Thoracic aorta (tissue), 2 donors: ENCODE measurements at regions not wholly inside any gene's neighbourhood (a gene's known extent, or its start where the extent isn't known, plus 50 kb on each side); places are given as distances from the start of the nearest gene placed in this dataset.

Source experiments
- ATAC-seq: fragments of 150-250 bp; one replicate; pipeline ENCODE4 v1.8.0; 2017; ENCODE audit warnings: low read depth; ENCODE audit not compliant: insufficient number of reproducible peaks, low FRiP score
- DNase-seq: peaks from one replicate; pipeline ENCODE4 v3.0.0-alpha.2; 2020; ENCODE audit warnings: low spot score
- H3K27ac ChIP-seq, 2 donors: fragments of 200-600 bp; sonication (generic); 1 replicate in 1 of 2; 2 replicates in 1 of 2; pipeline ENCODE4 v1.5.1; 2016; ENCODE audit warnings: mild to moderate bottlenecking in 2 of 2, moderate library complexity in 2 of 2
- H3K27me3 ChIP-seq: fragments of 200-600 bp; sonication (generic); replicated peaks from 2 replicates; pipeline ENCODE4 v1.6.0; 2016; ENCODE audit warnings: mild to moderate bottlenecking; ENCODE audit not compliant: insufficient read depth
- H3K36me3 ChIP-seq: fragments of 200-600 bp; sonication (generic); one replicate; pipeline ENCODE4 v1.5.1; 2016
- H3K4me1 ChIP-seq, 2 donors: fragments of 200-600 bp; sonication (generic); 1 replicate in 1 of 2; 2 replicates in 1 of 2; pipeline versions ENCODE4 v1.5.1 to v1.6.0; 2016; ENCODE audit warnings: low read depth in 2 of 2, mild to moderate bottlenecking in 1 of 2; ENCODE audit not compliant: control insufficient read depth in 1 of 2
- H3K4me3 ChIP-seq: fragments of 200-600 bp; sonication (generic); 2 replicates; pipeline ENCODE4 v1.5.1; 2016; ENCODE audit warnings: mild to moderate bottlenecking
- H3K9me3 ChIP-seq: fragments of 200-600 bp; sonication (generic); 2 replicates; pipeline ENCODE4 v1.5.1; 2016
- TF ChIP-seq, protein P1 (sequence below): fragments of 200-600 bp; sonication (generic); IDR thresholded peaks from one replicate; pipeline ENCODE4 v1.5.1; 2019; ENCODE audit warnings: antibody characterized with exemption

DNA sequence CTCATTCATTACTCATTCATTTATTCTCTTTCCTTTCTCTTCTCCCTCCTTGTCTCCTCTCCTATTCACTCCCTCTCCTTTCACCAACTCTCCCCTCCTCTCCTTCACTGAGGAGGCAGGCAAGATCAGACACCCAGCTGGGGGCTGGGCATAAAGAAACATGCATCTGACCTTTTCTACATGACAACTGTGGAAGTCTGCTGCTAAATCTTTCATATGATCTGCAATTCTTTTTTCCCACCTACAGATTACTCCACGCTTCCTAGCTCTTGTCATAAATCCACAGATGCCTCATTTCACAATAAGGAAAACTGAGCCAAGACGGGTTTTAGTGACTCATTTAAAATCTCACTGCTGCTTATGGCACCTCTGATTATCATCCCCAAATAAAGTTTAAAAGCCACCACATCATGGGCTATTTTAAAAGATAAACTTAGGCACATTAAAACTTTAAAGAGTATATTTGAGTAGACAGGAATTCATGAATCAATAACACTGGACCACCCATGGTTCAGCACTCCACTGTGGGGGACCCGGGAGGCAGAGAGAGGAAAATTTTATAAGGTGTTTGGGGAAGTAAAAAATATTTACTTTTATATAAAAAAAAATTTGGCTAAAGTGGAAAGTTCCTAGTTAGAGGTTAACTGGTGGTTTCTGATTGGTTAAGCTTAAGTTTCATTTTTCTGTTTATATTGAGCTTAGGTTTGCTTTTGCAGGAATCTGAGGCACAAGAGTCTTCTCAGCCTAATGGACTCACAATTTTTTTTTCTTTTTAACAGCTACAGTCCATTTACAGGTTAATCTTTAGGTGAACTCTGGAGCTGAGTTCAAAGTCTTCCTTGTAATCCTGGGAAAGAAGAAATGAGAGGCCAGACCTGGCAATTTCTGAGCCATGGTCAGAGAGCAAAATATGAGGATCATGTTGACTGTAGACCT lies 55.8 kb upstream of the DNAH14 start:
- DNase-seq (no peak), ATAC-seq (no peak)
- H3K27me3 ChIP-seq, result no peaks in the 10 kb centered on the region
- TF ChIP-seq, protein P1, sequence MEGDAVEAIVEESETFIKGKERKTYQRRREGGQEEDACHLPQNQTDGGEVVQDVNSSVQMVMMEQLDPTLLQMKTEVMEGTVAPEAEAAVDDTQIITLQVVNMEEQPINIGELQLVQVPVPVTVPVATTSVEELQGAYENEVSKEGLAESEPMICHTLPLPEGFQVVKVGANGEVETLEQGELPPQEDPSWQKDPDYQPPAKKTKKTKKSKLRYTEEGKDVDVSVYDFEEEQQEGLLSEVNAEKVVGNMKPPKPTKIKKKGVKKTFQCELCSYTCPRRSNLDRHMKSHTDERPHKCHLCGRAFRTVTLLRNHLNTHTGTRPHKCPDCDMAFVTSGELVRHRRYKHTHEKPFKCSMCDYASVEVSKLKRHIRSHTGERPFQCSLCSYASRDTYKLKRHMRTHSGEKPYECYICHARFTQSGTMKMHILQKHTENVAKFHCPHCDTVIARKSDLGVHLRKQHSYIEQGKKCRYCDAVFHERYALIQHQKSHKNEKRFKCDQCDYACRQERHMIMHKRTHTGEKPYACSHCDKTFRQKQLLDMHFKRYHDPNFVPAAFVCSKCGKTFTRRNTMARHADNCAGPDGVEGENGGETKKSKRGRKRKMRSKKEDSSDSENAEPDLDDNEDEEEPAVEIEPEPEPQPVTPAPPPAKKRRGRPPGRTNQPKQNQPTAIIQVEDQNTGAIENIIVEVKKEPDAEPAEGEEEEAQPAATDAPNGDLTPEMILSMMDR, result no peak
- no peaks in the 10 kb centered on the region for H3K9me3 ChIP-seq
- H3K27ac ChIP-seq, result no peak overlapping the region
- no peak overlapping the region for H3K4me3 ChIP-seq
- H3K36me3 ChIP-seq, result no peaks in the 10 kb centered on the region
- no peaks in the 10 kb centered on the region for H3K4me1 ChIP-seq

DNA sequence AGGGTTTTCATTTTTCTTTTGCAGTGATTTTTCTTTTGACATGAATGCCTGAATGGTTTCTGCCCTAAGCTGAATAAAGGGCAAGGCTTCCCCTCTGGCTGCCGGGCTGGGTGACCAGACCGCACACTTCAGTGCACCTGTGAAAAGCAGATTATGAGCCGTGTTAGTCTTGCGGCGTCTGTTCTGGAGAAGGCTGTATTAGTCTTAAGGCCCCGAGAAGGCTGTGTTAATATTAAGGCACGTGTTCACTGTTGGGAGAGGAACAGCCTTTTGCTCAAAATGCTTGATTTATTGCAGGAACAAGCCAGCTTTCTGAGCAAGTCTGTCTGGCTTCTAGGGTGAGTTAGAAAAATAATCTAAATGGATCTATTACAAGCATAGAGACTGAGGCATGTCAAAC lies 54.7 kb upstream of the DNAH14 start:
- Histone ChIP-seq H3K27me3 (no peaks in the 10 kb centered on the region), H3K9me3 (no peaks in the 10 kb centered on the region), H3K36me3 (no peaks in the 10 kb centered on the region), H3K4me1 (no peaks in the 10 kb centered on the region), H3K4me3 (no peak overlapping the region), H3K27ac (no peak overlapping the region)
- TF ChIP-seq, protein P1, result no peak
- no peak for DNase-seq
- ATAC-seq, result no peak

DNA sequence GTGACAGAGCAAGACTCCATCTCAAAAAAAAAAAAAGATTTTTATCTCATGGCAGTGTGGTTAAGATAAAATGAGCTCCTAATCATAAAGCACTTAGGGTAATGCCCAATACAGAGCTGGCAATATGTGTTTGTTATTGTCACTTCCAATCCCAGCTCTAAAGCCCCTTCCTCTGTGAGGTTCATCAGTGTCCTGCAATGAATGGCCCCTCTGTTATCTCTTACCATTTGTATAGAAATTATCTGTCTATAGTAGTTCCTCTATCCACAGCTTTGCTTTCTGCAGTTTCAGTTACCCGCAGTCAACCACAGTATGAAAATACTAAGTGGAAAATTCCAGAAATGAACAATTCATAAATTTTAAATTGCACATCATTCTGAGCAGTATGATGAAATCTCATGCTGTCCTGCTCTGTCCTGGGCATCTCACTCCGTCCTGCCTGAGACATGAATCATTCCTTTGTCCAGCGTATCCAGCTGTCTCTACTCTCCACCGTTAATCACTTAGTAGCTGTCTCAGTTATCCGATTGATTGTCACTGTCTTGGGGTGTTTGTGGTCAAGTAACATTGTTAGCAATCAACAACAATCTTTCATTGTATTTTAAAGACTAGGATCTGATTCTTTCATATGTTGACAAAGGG lies 50.2 kb upstream of the DNAH14 start:
- Histone ChIP-seq H3K27me3 (no peaks in the 10 kb centered on the region), H3K27ac (no peak overlapping the region), H3K4me1 (no peaks in the 10 kb centered on the region), H3K9me3 (no peaks in the 10 kb centered on the region), H3K4me3 (no peak overlapping the region), H3K36me3 (no peaks in the 10 kb centered on the region)
- DNase-seq, result no peak
- no peak for ATAC-seq
- TF ChIP-seq, protein P1, result no peak
